Activated naive CD4-positive, alpha-beta T cell treated with anti-CD3 and anti-CD28 coated beads for 36 hours (primary cell): ENCODE measurements at regions not wholly inside any gene's neighbourhood (a gene's known extent, or its start where the extent isn't known, plus 50 kb on each side); places are given as distances from the start of the nearest gene placed in this dataset.
A peak's percentile ranks its signal among the peaks of the same experiment; 100 is the strongest.

Experiments used
- CTCF ChIA-PET: fragments of 350-600 bp; sonication (Branson Sonifier 250); formaldehyde crosslinking; loops from one replicate; lab custom pipeline; 2021; ENCODE audit warnings: antibody characterized with exemption; lab: Charles Lee
- DNase-seq: peaks from one replicate; pipeline ENCODE4 v3.0.0-alpha.2; 2020
- H3K27ac Mint-ChIP-seq: one replicate; pipeline ENCODE4 v1.8.0; 2021; ENCODE audit warnings: mild to moderate bottlenecking, mixed read lengths
- H3K27me3 Mint-ChIP-seq: one replicate; pipeline ENCODE4 v1.8.0; 2021; ENCODE audit warnings: low read depth, mixed read lengths
- H3K36me3 Mint-ChIP-seq: one replicate; pipeline ENCODE4 v1.8.0; 2021; ENCODE audit warnings: low read depth, mixed read lengths
- H3K4me1 Mint-ChIP-seq: one replicate; pipeline ENCODE4 v1.8.0; 2021; ENCODE audit warnings: low read depth, mixed read lengths
- H3K4me3 Mint-ChIP-seq: one replicate; pipeline ENCODE4 v1.8.0; 2021; ENCODE audit warnings: mild to moderate bottlenecking, moderate library complexity, mixed read lengths
- H3K9me3 Mint-ChIP-seq: one replicate; pipeline ENCODE4 v1.8.0; 2021; ENCODE audit warnings: mixed read lengths
- intact Hi-C: fragments of 100-400 bp; cut with micrococcal nuclease; formaldehyde crosslinking; loops from one replicate; pipeline ENCODE4 v1.15.1; 2023

DNA sequence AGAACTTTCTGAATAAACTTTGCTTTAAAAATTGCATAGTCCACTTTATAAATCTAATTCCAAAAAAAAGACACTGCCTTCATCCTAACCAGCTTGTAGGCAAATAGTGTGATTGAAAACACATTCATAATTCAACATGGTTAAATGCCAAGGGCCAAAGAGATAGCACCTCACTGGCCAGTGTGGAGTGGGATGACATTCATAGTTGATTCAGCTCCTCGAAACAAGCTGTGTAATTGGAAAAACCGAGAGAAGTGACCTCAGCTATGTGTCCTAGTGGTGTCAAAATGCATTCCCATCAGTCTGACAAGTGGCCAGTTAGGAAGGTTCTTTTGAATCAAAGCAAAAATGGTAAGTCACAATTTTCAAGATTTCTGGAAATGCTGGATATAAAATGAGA, 1068.5 kb upstream of the CELF4 start:
- Mint-ChIP-seq H3K4me1 (peaks cover 7% of the 10 kb centered on the region), H3K4me3 (no peak overlapping the region), H3K27ac (no peak overlapping the region), H3K9me3 (peaks cover 8% of the 10 kb centered on the region), H3K36me3 (no peaks in the 10 kb centered on the region), H3K27me3 (peaks cover 4% of the 10 kb centered on the region)
- intact Hi-C loops, result no loop called here
- CTCF ChIA-PET, result no interaction called here
- DNase-seq, result no peak

DNA sequence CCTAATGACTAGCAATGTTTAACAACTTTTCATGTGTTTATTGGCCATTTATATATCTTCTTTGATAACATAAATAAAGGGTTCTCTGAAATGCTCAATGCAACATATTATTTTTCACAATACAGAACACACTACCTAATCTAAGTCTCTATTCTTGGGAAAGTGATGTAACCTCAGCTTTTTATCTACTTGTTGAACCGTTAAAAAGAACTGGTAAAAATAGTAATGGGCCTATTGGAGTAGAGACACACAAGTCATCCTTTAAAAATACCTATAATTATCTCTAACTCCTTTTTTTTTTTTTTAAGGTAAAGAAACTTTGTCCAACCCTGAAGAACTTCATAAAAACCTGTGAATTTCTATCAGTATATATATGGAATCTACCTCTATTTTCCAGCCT, 1067.7 kb upstream of the CELF4 start:
- no peak overlapping the region for H3K4me3 Mint-ChIP-seq
- H3K9me3 Mint-ChIP-seq, result peaks cover 2% of the 10 kb centered on the region
- H3K27ac Mint-ChIP-seq, result no peak overlapping the region
- DNase-seq, result no peak
- H3K4me1 Mint-ChIP-seq, result peaks cover 7% of the 10 kb centered on the region
- H3K27me3 Mint-ChIP-seq, result peaks cover 4% of the 10 kb centered on the region
- no peaks in the 10 kb centered on the region for H3K36me3 Mint-ChIP-seq
- intact Hi-C loops, result no loop called here
- CTCF ChIA-PET, result no interaction called here

DNA sequence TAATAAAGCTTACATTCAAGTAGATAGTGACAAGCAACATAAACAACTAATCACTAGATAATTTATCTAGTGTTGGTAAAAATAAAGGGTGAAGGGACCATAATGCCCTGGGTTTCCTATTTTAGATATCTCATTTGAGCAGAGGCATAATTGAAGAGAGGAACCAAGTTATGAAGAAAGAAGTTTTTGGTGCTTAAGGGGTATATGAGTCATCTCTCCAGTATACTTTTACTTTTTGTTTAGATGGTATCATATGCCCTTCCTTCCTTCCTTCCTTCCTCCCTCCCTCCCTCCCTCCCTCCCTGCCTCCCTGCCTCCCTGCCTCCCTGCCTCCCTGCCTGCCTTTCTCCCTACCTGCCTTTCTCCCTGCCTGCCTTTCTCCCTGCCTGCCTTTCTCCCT, 1053.5 kb upstream of the CELF4 start:
- Mint-ChIP-seq H3K27ac (no peak overlapping the region), H3K36me3 (no peaks in the 10 kb centered on the region), H3K4me1 (peaks cover 6% of the 10 kb centered on the region), H3K27me3 (peaks cover 2% of the 10 kb centered on the region), H3K4me3 (no peak overlapping the region), H3K9me3 (peaks cover 2% of the 10 kb centered on the region)
- DNase-seq, result no peak
- intact Hi-C loops, result no loop called here
- CTCF ChIA-PET, result no interaction called here

DNA sequence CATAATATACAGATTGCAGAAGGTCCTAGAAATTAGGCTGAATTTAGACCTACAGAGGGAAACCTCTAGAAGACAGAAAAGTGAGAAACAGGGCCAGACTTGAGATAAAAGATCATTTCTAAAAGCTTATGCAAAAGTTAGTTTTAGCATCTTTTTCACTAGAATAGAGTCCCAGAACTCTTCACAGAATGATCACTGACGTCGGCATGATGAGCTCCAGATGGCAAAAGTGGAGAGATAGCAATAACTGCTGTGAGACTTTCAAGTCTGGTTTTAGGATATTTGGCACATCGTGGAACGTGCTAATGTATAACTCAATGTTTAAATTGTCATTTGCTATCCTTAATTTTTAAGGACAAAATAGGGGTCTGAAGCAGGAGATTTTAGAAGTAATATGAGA, 1050.7 kb upstream of the CELF4 start:
- Mint-ChIP-seq H3K4me3 (no peak overlapping the region), H3K4me1 (peaks cover 13% of the 10 kb centered on the region), H3K27me3 (peaks cover 2% of the 10 kb centered on the region), H3K9me3 (no peaks in the 10 kb centered on the region), H3K27ac (no peak overlapping the region), H3K36me3 (no peaks in the 10 kb centered on the region)
- no peak for DNase-seq
- CTCF ChIA-PET, result no interaction called here
- intact Hi-C loops, result no loop called here

DNA sequence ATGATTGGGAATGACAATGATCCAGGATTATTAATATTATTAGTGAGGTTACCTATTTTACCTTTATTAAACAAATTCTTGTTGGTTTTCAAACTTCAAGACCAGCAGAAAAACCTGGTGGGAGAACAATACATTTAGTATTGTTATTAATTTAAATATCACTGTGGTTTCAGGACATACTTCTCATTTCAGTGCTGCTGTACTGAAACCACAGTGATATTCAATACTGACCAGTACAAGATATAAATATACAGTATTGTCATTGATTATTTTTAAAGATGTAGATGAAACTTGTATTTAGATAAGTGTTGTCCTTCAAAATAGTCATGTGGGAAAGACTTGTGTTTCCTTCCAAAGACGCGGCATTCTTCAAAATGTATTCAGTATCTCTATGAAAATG, 1047.3 kb upstream of the CELF4 start:
- H3K36me3 Mint-ChIP-seq, result no peaks in the 10 kb centered on the region
- CTCF ChIA-PET, result no interaction called here
- H3K9me3 Mint-ChIP-seq, result no peaks in the 10 kb centered on the region
- peaks cover 2% of the 10 kb centered on the region for H3K27me3 Mint-ChIP-seq
- no peak for DNase-seq
- no peak overlapping the region for H3K4me3 Mint-ChIP-seq
- H3K27ac Mint-ChIP-seq, result no peak overlapping the region
- intact Hi-C loops, result no loop called here
- H3K4me1 Mint-ChIP-seq, result peaks cover 31% of the 10 kb centered on the region

DNA sequence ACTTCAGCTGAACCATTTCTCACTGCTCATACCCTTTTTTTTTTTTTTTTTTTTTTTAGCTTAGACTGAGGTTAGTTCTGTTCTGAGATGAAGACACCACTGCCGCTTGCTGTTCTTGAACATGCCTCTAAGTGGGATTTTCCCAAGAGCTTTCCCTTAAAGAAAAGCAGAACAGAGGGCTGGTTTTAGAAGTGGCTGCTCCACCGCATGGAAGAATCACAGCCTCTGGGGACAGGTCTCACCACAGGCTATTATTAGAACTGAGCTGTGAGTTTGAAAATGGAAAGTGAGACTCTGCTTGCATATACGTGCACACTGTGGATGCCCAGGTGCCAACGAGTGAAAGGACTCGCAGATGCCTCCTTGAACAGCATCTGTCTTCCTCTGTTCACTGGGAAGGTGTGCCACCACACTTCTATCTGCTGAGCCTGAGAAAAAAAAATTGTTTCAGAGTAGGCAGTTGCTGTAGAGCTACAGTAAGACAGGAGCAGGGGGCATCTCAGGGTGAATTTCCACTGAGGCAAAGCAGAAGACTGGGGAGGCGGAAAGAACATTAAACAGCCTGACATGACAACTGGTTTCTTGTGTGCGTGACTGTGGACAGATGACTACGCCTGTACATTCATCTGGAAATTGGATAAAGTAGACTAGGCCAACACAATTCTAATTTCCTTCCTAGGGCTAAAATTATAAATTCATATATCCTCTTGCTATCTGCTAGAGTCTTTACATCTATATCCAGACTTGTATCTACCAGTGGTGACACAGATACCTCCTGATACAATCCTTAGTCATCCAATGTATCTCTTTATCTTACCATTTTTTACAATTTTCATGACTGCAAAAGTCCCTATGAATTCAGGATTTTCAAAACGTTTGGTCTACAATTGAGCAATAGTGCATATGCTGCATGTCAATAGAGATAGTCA, 1045.7 kb upstream of the CELF4 start:
- no peaks in the 10 kb centered on the region for H3K36me3 Mint-ChIP-seq
- DNase-seq, result peak; percentile 63
- H3K27ac Mint-ChIP-seq, result peak overlapping the region; percentile 88
- intact Hi-C loops, result loop anchor here (1.0 kb wide), 5 partner anchors 34 to 330 kb away; no protein-coding TSS in a partner anchor
- CTCF ChIA-PET, result interaction anchor here (0.6 to 1.1 kb wide), 3 partner anchors 13 to 328 kb away, joined by 3 to 6 read pairs (median 3); no protein-coding TSS in a partner anchor
- no peaks in the 10 kb centered on the region for H3K9me3 Mint-ChIP-seq
- H3K4me1 Mint-ChIP-seq, result peaks cover 42% of the 10 kb centered on the region
- no peaks in the 10 kb centered on the region for H3K27me3 Mint-ChIP-seq
- no peak overlapping the region for H3K4me3 Mint-ChIP-seq

DNA sequence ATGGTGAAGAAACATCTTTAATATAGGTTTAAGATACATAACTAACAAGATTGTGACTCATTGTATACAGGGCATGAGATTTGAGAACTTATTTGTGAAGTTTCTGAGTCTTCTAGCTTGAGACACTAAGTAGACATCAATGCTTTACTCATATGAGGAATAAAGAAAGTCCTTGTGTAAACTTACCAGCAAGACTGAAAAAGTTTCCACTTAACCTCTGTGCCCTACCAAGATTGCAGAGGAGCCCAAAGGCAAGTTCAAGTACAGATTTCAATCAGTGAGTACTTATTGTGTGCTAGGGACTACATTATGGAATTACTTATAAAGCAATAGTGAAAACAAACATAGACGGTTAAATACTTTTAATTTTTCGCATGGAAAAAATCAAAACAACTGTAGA, 1041.2 kb upstream of the CELF4 start:
- peaks cover 40% of the 10 kb centered on the region for H3K4me1 Mint-ChIP-seq
- H3K36me3 Mint-ChIP-seq, result no peaks in the 10 kb centered on the region
- no peaks in the 10 kb centered on the region for H3K27me3 Mint-ChIP-seq
- intact Hi-C loops, result loop anchor here (1.0 kb wide), 2 partner anchors 32 to 334 kb away; no protein-coding TSS in a partner anchor
- CTCF ChIA-PET, result no interaction called here
- H3K9me3 Mint-ChIP-seq, result no peaks in the 10 kb centered on the region
- no peak overlapping the region for H3K4me3 Mint-ChIP-seq
- H3K27ac Mint-ChIP-seq, result peak overlapping the region; percentile 67
- peak; percentile 18 for DNase-seq

DNA sequence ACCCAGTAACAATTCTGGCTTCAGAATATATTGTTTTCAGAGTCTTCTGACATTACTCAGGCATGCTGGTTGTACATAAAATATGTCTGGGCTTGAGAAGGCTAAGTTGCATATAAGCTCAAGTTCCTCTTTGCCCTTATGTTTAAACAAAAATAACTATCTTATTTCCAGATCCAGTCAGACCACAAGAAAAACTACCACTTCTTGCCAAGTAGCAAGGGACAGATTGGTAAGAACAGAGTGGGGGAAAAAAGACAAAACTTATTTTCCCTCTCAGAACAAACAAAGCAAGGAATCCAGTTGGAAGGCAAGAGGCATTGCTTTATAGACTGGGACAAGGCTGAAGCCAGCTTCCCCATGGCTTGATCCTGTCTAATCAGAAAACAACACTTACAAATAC, 1036.7 kb upstream of the CELF4 start:
- no peaks in the 10 kb centered on the region for H3K36me3 Mint-ChIP-seq
- peaks cover 11% of the 10 kb centered on the region for H3K4me1 Mint-ChIP-seq
- intact Hi-C loops, result no loop called here
- no peak for DNase-seq
- H3K4me3 Mint-ChIP-seq, result no peak overlapping the region
- CTCF ChIA-PET, result no interaction called here
- H3K27me3 Mint-ChIP-seq, result no peaks in the 10 kb centered on the region
- H3K27ac Mint-ChIP-seq, result no peak overlapping the region
- no peaks in the 10 kb centered on the region for H3K9me3 Mint-ChIP-seq

DNA sequence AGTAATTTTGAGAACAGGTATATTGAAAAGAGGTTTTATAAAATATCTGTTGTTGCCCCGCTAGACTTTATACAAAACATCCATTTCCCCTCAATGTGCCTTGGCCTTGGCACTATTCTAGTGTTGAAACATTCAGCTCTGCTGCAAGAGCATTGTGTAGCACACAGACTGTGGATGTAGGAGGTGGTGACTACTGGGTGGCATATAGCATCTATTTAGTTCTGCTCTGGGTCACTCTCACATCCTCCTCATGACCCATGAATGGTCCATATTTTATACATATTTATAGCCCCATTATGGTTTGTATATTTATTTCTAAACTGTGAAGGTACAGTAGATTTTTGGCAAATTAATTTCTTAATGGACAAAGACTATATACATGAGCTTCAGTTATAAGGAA, 1022.0 kb upstream of the CELF4 start:
- Mint-ChIP-seq H3K4me3 (no peak overlapping the region), H3K36me3 (no peaks in the 10 kb centered on the region), H3K27ac (no peak overlapping the region), H3K27me3 (no peaks in the 10 kb centered on the region), H3K4me1 (no peaks in the 10 kb centered on the region), H3K9me3 (no peaks in the 10 kb centered on the region)
- DNase-seq, result no peak
- intact Hi-C loops, result no loop called here
- CTCF ChIA-PET, result no interaction called here

DNA sequence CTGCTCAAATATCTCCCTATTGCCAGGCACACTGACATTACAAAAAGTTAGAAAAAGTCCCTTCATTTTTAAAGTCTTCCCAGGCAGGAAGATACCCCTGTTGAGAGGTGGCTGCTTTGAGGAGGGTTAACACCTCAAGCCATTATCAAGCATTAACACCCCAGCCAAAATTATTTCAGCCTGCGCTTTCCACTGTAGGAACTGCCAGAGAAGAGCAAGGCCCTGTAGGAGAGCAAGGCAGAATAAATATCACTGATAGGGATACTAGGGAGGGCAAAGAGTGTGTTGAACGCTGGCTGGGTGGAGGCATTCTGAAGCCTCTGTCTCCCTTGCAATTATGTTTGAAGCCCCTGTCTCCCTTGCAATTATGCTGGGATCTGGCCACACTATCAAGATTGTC, 1020.7 kb upstream of the CELF4 start:
- no peak for DNase-seq
- CTCF ChIA-PET, result no interaction called here
- Mint-ChIP-seq H3K27ac (no peak overlapping the region), H3K4me3 (no peak overlapping the region), H3K36me3 (no peaks in the 10 kb centered on the region), H3K4me1 (peaks cover 3% of the 10 kb centered on the region), H3K9me3 (no peaks in the 10 kb centered on the region), H3K27me3 (no peaks in the 10 kb centered on the region)
- intact Hi-C loops, result no loop called here

DNA sequence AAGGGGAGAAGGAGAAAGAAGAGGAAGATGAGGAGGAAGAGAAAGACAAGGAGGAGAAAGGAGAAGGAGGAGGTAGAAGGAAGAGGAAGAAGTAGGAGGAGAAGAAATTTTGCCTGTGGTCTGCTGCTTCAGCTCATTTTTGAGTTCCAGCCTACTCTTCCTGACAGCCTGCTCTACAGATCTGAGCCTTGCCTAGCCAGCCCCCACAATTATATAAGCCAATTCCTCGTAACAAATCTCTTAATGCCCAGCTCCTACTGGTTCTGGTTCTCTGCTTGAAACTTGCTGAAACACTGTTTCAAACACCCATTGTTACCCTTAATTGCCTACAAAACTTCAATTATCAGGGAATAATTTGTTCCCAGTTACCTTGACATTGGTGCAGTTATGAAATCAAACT, 1014.2 kb upstream of the CELF4 start:
- Mint-ChIP-seq H3K4me3 (no peak overlapping the region), H3K4me1 (peaks cover 36% of the 10 kb centered on the region), H3K27me3 (no peaks in the 10 kb centered on the region), H3K9me3 (peaks cover 3% of the 10 kb centered on the region), H3K36me3 (peaks cover 1% of the 10 kb centered on the region), H3K27ac (no peak overlapping the region)
- intact Hi-C loops, result no loop called here
- CTCF ChIA-PET, result no interaction called here
- no peak for DNase-seq

DNA sequence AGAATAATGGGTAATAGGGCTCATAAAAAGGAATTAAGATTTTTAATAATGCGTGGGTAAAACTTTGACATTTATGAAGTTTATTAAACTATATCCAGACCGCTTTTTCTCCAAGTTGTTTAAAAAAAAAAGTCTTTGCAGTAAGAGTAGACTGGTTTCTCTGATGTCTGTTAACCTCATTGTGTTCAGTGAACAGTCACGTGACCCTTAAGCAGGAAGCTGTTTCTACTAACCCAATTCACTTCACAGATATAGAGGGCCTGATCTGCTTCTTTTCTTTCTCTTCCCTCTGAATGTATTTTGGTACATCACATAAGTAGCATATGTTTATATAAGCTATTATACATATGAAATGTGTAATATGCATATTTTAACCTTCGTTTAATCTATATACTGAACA, 1011.3 kb upstream of the CELF4 start:
- no peak for DNase-seq
- no peak overlapping the region for H3K27ac Mint-ChIP-seq
- H3K4me3 Mint-ChIP-seq, result no peak overlapping the region
- CTCF ChIA-PET, result no interaction called here
- H3K4me1 Mint-ChIP-seq, result peaks cover 36% of the 10 kb centered on the region
- peaks cover 3% of the 10 kb centered on the region for H3K9me3 Mint-ChIP-seq
- intact Hi-C loops, result loop anchor here (2.0 kb wide), 1 partner anchor 68 kb away; no protein-coding TSS in a partner anchor
- peaks cover 1% of the 10 kb centered on the region for H3K36me3 Mint-ChIP-seq
- H3K27me3 Mint-ChIP-seq, result no peaks in the 10 kb centered on the region

DNA sequence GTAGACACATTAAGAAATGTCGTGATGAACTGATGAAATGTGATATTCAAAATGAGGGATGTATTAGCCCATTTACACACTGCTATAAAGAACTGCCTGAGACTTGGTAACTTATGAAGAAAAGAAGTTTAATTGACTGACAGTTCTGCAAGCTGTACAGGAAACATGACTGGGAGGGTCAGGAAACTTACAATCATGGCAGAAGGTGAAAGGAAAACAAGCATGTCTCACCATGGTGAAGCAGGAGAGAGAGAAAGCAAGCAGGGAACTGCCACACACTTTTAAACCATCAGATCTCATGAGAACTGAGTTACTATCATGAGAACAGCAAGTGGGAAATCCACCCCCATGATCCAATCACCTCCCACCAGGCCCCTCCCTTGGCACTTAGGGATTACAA, 1010.8 kb upstream of the CELF4 start:
- CTCF ChIA-PET, result no interaction called here
- H3K4me1 Mint-ChIP-seq, result peaks cover 33% of the 10 kb centered on the region
- peaks cover 3% of the 10 kb centered on the region for H3K9me3 Mint-ChIP-seq
- intact Hi-C loops, result loop anchor here (2.0 kb wide), 1 partner anchor 68 kb away; no protein-coding TSS in a partner anchor
- no peaks in the 10 kb centered on the region for H3K27me3 Mint-ChIP-seq
- DNase-seq, result peak; percentile 27
- no peak overlapping the region for H3K4me3 Mint-ChIP-seq
- H3K36me3 Mint-ChIP-seq, result peaks cover 1% of the 10 kb centered on the region
- H3K27ac Mint-ChIP-seq, result peak overlapping the region; percentile 53
